ENCODE measurements at regions not wholly inside any gene's neighbourhood (a gene's known extent, or its start where the extent isn't known, plus 50 kb on each side); places are given as distances from the start of the nearest gene placed in this dataset.
"Not testable (repeated sequence)": the region's sequence is repeated elsewhere in the genome, so short reads cannot be mapped to it uniquely, and the experiment has no call there.

- in situ Hi-C loops (cut with HindIII; ENCODE audit: low sequenced_read_pairs): no loop called here
- DNase-seq (ENCODE audit: low read depth): no peak
- no peak overlapping the region for H3K4me3 ChIP-seq (ENCODE audit: low read depth, low read length)
Observed at GRCh38 chr3:157865352-157866000, 240.7 kb downstream of the SHOX2 start.

GRCh38 chr3:157861076-157861765, 245.0 kb downstream of the SHOX2 start:
- in situ Hi-C loops (cut with HindIII; ENCODE audit: low sequenced_read_pairs): no loop called here
- no peak for DNase-seq (ENCODE audit: low read depth)
- TF ChIP-seq CTCF (IDR thresholded peaks at IDR 0.05; ENCODE audit: low read depth, low read length, missing control alignments): no peak
- H3K4me3 ChIP-seq (ENCODE audit: low read depth, low read length): no peak overlapping the region

More at GRCh38 chr3:157865352-157866000, 240.7 kb downstream of the SHOX2 start:
- TF ChIP-seq CTCF (IDR thresholded peaks at IDR 0.05; ENCODE audit: low read depth, low read length, missing control alignments): peak; percentile 46

GRCh38 chr3:157859541-157859940, 246.7 kb downstream of the SHOX2 start:
- in situ Hi-C loops (cut with HindIII; ENCODE audit: low sequenced_read_pairs): no loop called here
- TF ChIP-seq CTCF (IDR thresholded peaks at IDR 0.05; ENCODE audit: low read depth, low read length, missing control alignments): no peak
- H3K4me3 ChIP-seq (ENCODE audit: low read depth, low read length): no peak overlapping the region
- DNase-seq (ENCODE audit: low read depth): no peak

- TF ChIP-seq CTCF (IDR thresholded peaks at IDR 0.05; ENCODE audit: low read depth, low read length, missing control alignments): no peak
- no peak overlapping the region for H3K4me3 ChIP-seq (ENCODE audit: low read depth, low read length)
- in situ Hi-C loops (cut with HindIII; ENCODE audit: low sequenced_read_pairs): no loop called here
- DNase-seq (ENCODE audit: low read depth): no peak
Observed at GRCh38 chr3:157858821-157859220, 247.4 kb downstream of the SHOX2 start.

- TF ChIP-seq CTCF (IDR thresholded peaks at IDR 0.05; ENCODE audit: low read depth, low read length, missing control alignments): no peak
- in situ Hi-C loops (cut with HindIII; ENCODE audit: low sequenced_read_pairs): no loop called here
- DNase-seq (ENCODE audit: low read depth): no peak
- no peak overlapping the region for H3K4me3 ChIP-seq (ENCODE audit: low read depth, low read length)
Observed at GRCh38 chr3:157857440-157857839, 248.8 kb downstream of the SHOX2 start.

- in situ Hi-C loops (cut with HindIII; ENCODE audit: low sequenced_read_pairs): no loop called here
Observed at GRCh38 chr3:157856078-157856939, 249.9 kb downstream of the SHOX2 start.

GRCh38 chr3:157845839-157846238, 260.4 kb downstream of the SHOX2 start:
- H3K4me3 ChIP-seq (ENCODE audit: low read depth, low read length); DNase-seq (ENCODE audit: low read depth); in situ Hi-C loops (cut with HindIII; ENCODE audit: low sequenced_read_pairs): not testable (repeated sequence)

More at GRCh38 chr3:157856078-157856939, 249.9 kb downstream of the SHOX2 start:
- H3K4me3 ChIP-seq (ENCODE audit: low read depth, low read length): no peak overlapping the region
- no peak for TF ChIP-seq CTCF (IDR thresholded peaks at IDR 0.05; ENCODE audit: low read depth, low read length, missing control alignments)
- no peak for DNase-seq (ENCODE audit: low read depth)

Data from astrocyte of the cerebellum (primary cell).